Lower lobe of right lung (tissue), 2 donors: ENCODE measurements at regions not wholly inside any gene's neighbourhood (a gene's known extent, or its start where the extent isn't known, plus 50 kb on each side); places are given as distances from the start of the nearest gene placed in this dataset.

Source experiments
- ATAC-seq, 2 donors: fragments of 200-7000 bp; cut with Tn5 transposase; one replicate each; pipeline ENCODE4 v1.9.1; 2020 to 2022; ENCODE audit warnings: mild to moderate bottlenecking in 2 of 2, moderate library complexity in 2 of 2
- DNase-seq: peaks from one replicate; pipeline ENCODE4 v3.0.0-alpha.2; 2020
- H3K27ac ChIP-seq: fragments of 200-600 bp; one replicate; pipeline ENCODE4 v1.8.0; 2022
- H3K27me3 ChIP-seq: fragments of 200-600 bp; one replicate; pipeline ENCODE4 v1.8.0; 2022; ENCODE audit warnings: low read depth
- H3K36me3 ChIP-seq: fragments of 200-600 bp; one replicate; pipeline ENCODE4 v1.8.0; 2022; ENCODE audit warnings: mild to moderate bottlenecking
- H3K4me1 ChIP-seq: fragments of 200-600 bp; one replicate; pipeline ENCODE4 v1.8.0; 2022
- H3K4me3 ChIP-seq: fragments of 200-600 bp; one replicate; pipeline ENCODE4 v1.8.0; 2022; ENCODE audit warnings: mild to moderate bottlenecking
- H3K9me3 ChIP-seq: fragments of 200-600 bp; one replicate; pipeline ENCODE4 v1.8.0; 2022
- intact Hi-C: fragments of 100-400 bp; cut with DNase I; formaldehyde crosslinking; loops from one replicate; pipeline ENCODE4 v1.11.0; 2022
- TF ChIP-seq, protein P1 (sequence below): fragments of 200-600 bp; IDR thresholded peaks from one replicate; pipeline ENCODE4 v1.8.0; 2022; ENCODE audit warnings: antibody characterized with exemption, mild to moderate bottlenecking
- donor health status: DM: no; HTN: yes; CAD: no; lungs with severe emphysema.

DNA sequence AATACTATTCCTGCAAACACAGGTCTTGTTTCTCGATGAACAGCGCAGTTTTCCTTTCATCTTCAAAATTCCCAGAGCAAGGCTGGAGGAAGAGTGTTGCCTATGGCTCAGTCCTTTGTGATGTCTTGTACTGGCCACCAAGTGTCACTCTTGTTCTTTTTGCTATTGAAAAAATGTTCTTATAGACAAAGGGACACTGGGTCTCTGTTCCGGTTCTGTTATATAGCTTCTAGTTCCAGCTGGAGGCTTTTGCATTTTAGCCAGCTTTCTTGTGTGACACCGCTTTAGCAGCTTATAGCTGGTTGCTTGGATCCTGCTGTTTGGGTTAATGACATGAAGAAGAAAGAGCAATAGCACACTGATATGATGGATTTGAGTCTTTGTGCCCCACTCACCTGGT, 343.7 kb upstream of the KCNN2 start:
- Histone ChIP-seq H3K27ac (no peak overlapping the region), H3K36me3 (no peaks in the 10 kb centered on the region), H3K27me3 (no peaks in the 10 kb centered on the region), H3K9me3 (no peaks in the 10 kb centered on the region), H3K4me3 (no peak overlapping the region), H3K4me1 (no peaks in the 10 kb centered on the region)
- DNase-seq (no peak), ATAC-seq (no peak)
- intact Hi-C loops = no loop called here
- TF ChIP-seq, protein P1, sequence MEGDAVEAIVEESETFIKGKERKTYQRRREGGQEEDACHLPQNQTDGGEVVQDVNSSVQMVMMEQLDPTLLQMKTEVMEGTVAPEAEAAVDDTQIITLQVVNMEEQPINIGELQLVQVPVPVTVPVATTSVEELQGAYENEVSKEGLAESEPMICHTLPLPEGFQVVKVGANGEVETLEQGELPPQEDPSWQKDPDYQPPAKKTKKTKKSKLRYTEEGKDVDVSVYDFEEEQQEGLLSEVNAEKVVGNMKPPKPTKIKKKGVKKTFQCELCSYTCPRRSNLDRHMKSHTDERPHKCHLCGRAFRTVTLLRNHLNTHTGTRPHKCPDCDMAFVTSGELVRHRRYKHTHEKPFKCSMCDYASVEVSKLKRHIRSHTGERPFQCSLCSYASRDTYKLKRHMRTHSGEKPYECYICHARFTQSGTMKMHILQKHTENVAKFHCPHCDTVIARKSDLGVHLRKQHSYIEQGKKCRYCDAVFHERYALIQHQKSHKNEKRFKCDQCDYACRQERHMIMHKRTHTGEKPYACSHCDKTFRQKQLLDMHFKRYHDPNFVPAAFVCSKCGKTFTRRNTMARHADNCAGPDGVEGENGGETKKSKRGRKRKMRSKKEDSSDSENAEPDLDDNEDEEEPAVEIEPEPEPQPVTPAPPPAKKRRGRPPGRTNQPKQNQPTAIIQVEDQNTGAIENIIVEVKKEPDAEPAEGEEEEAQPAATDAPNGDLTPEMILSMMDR = no peak

DNA sequence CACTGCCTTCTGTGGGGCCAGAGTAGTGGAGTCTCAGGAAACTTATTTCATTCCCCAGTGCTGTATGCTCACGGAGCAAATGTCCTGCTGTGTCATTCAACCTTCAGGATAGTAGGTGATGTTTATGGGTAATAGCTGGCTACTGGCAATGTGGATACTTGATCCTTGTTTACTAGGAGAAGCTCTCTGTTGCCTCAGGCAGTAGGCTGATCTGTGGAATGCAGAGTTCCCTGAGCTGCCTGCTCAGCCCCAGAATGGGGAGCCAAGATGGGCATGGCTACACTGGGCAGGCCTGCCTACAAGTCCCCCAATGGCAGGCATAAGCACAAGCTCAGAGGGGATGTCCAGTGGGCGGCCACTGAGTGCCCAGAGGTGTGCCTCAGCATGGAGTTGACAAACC, 323.1 kb upstream of the KCNN2 start:
- intact Hi-C loops = no loop called here
- Histone ChIP-seq H3K27me3 (no peaks in the 10 kb centered on the region), H3K4me1 (no peaks in the 10 kb centered on the region), H3K36me3 (no peaks in the 10 kb centered on the region), H3K4me3 (no peak overlapping the region), H3K27ac (no peak overlapping the region), H3K9me3 (no peaks in the 10 kb centered on the region)
- ATAC-seq = no peak
- TF ChIP-seq, protein P1 = no peak
- no peak for DNase-seq

DNA sequence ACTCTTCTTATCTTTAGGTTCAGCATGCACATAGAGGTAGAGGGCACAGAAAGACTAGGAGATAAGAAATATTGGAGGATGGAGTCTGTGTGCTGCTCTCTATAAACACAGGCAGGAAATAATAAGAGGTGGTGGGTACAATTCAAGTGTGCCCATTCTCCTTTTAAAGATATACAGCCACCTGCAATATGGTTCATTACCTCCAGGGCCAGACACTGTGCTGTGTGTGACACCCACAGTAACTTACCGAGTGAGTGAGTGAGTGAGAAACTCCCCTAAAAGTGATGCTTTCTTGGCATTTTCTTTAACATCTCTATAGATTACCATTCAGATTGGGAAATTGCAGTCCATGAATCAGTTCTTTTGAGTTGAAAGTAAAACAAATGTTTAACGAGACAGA, 311.8 kb upstream of the KCNN2 start:
- TF ChIP-seq, protein P1 = no peak
- ATAC-seq (no peak), DNase-seq (no peak)
- intact Hi-C loops = no loop called here
- Histone ChIP-seq H3K27me3 (peaks cover under 1% of the 10 kb centered on the region), H3K4me3 (no peak overlapping the region), H3K9me3 (no peaks in the 10 kb centered on the region), H3K27ac (no peak overlapping the region), H3K36me3 (no peaks in the 10 kb centered on the region), H3K4me1 (no peaks in the 10 kb centered on the region)

DNA sequence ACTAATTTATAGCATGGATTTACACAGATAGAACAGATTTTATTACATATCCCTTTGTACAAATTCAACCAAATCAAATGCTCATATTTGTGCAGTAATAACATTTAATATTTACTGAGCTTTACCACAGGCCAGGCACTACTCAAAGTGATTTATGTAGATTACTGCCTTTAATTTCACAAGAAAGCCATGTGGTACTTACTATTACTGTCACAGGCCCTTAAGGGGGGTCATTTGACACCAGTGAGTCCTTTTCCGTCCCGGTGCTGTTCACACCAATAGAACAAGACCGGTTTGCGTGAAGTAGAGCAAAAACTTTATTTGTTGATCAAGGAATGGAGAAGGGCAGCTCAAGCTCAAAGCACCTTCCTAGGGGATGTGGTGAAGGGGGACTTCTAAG, 308.5 kb upstream of the KCNN2 start:
- no peaks in the 10 kb centered on the region for H3K36me3 ChIP-seq
- peaks cover 7% of the 10 kb centered on the region for H3K4me1 ChIP-seq
- no peak for ATAC-seq
- no peak overlapping the region for H3K4me3 ChIP-seq
- intact Hi-C loops = no loop called here
- H3K27ac ChIP-seq = no peak overlapping the region
- DNase-seq = no peak
- H3K9me3 ChIP-seq = no peaks in the 10 kb centered on the region
- TF ChIP-seq, protein P1 = no peak
- H3K27me3 ChIP-seq = peaks cover 14% of the 10 kb centered on the region

DNA sequence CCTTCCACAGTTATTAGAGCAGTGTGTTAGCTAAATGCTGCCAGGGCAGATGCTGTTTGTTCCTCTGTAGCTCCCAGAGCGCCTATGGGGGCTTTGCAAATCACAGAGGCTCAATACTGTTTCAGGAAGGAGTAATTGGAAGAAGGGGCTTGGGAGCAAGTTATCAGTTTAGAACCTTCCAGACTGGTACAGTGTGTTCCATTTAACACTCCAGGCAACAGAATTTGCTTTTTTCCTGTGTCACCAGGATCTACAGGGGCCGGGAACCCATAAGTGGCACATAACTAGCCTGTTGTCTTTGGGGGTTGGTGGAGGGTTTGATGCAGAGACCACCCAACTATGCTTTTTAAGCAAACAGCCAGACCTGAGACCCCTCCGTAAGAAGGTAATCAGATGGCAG, 307.3 kb upstream of the KCNN2 start:
- Histone ChIP-seq H3K4me1 (peaks cover 7% of the 10 kb centered on the region), H3K36me3 (no peaks in the 10 kb centered on the region), H3K27ac (no peak overlapping the region), H3K9me3 (no peaks in the 10 kb centered on the region), H3K4me3 (no peak overlapping the region), H3K27me3 (peaks cover 14% of the 10 kb centered on the region)
- DNase-seq (no peak), ATAC-seq (no peak)
- TF ChIP-seq, protein P1 = no peak
- intact Hi-C loops = no loop called here
